GM06990 (cell line): ENCODE measurements at regions not wholly inside any gene's neighbourhood (a gene's known extent, or its start where the extent isn't known, plus 50 kb on each side); places are given as distances from the start of the nearest gene placed in this dataset.

Experiments
- DNase-seq: peaks from one replicate; pipeline ENCODE4 v3.0.0-alpha.2; 2011; ENCODE audit not compliant: insufficient read length; ENCODE audit errors: extremely low read depth
- H3K27me3 ChIP-seq: replicated peaks from 2 replicates; pipeline ENCODE4 v1.6.0; 2011; ENCODE audit warnings: low read length; ENCODE audit not compliant: control insufficient read depth, insufficient read depth
- H3K36me3 ChIP-seq: 2 replicates; pipeline ENCODE4 v1.5.1; 2011; ENCODE audit warnings: low read length; ENCODE audit not compliant: control insufficient read depth, insufficient read depth
- H3K4me3 ChIP-seq: replicated peaks from 2 replicates; pipeline ENCODE4 v1.5.1; 2011; ENCODE audit warnings: low read depth, mild to moderate bottlenecking, control low read depth, low read length
- TF ChIP-seq, protein P1 (sequence below): IDR thresholded peaks from 2 replicates; pipeline ENCODE4 v1.5.1; 2011; ENCODE audit warnings: low read length, control low read depth, mild to moderate bottlenecking, inconsistent platforms; ENCODE audit not compliant: insufficient read depth, poor library complexity, severe bottlenecking

DNA sequence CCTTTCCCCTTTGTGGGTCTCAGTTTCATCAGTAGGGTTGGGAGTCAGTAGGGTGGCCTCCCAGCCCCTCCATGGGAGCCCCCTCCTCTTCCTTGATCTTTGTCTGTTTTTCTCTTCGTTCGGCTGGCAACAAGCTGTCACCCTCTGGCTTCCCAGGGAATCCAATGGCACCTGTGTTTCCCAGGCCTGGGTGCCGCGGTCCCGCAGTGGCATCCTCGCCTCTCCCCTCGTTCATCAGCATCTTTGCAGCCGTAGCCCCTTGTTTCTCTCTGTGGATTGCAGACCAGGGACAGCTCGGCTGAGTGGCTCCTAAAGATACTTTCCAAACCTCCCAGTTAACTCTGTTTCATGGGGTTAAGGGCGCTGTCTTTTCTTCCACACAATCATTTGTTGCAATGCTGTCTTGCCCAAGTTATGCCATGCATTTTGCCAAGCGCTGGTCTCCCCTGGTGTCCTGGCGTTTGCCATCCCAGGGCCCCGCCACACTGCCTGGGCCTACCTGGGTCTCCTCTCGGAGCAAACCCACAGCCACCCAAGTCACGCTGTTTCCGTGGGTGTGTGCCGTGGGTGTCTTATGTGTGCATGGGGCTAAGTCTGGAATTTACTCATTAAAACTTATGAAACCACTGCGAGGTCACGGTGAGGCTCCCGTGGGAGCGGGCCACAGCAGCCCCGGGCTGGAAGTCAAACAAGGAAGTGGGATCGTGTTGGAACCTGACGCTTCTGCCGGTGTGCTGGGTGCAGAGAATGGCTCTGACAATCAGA lies 189.4 kb upstream of the SHH start:
- DNase-seq, result no peak
- TF ChIP-seq, protein P1, sequence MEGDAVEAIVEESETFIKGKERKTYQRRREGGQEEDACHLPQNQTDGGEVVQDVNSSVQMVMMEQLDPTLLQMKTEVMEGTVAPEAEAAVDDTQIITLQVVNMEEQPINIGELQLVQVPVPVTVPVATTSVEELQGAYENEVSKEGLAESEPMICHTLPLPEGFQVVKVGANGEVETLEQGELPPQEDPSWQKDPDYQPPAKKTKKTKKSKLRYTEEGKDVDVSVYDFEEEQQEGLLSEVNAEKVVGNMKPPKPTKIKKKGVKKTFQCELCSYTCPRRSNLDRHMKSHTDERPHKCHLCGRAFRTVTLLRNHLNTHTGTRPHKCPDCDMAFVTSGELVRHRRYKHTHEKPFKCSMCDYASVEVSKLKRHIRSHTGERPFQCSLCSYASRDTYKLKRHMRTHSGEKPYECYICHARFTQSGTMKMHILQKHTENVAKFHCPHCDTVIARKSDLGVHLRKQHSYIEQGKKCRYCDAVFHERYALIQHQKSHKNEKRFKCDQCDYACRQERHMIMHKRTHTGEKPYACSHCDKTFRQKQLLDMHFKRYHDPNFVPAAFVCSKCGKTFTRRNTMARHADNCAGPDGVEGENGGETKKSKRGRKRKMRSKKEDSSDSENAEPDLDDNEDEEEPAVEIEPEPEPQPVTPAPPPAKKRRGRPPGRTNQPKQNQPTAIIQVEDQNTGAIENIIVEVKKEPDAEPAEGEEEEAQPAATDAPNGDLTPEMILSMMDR, result no peak
- H3K27me3 ChIP-seq, result no peaks in the 10 kb centered on the region

DNA sequence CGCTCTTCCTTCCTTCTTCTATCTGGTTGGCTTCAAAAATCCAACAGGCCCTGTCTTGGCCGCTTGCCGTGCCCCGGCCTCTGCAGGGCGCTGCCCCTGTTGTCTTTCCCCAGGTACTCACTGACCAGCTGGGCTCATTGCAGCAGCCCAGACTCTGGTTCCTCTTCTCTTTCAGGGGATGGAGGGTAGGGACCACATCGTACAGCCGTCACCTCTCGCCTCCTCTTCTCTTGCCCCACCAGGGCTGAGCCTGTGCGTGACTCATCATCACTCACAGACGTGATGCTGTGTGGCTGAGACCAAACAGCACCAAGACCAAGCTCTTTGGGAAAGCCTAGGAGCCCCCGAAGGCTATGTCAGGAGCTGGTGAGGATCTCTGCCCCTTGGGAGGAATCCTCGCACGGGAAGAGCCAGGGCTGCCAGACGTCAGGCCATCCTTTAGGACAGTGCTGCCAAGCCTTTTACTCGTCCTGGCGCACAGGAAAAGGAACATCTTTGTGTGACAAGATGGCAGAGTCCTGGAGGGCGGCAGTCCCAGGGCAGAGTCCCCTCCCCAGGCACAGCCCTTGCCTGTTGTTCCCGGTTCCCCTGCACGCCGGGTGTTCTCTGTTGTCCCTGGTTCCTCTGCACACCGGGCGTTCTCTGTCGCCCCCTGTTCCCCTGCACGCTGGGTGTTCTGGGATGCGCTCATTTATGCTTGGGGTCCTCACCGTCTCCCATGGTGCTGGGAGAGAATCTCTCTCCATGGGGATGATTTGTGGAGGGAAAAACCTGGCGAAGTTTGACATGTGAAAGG lies 188.5 kb upstream of the SHH start:
- TF ChIP-seq, protein P1, result no peak
- H3K4me3 ChIP-seq, result no peak overlapping the region
- DNase-seq, result no peak
- H3K36me3 ChIP-seq, result no peaks in the 10 kb centered on the region
- no peaks in the 10 kb centered on the region for H3K27me3 ChIP-seq

More for the DNA sequence above, 189.4 kb upstream of the SHH start:
- Histone ChIP-seq H3K4me3 (no peak overlapping the region), H3K36me3 (no peaks in the 10 kb centered on the region)

DNA sequence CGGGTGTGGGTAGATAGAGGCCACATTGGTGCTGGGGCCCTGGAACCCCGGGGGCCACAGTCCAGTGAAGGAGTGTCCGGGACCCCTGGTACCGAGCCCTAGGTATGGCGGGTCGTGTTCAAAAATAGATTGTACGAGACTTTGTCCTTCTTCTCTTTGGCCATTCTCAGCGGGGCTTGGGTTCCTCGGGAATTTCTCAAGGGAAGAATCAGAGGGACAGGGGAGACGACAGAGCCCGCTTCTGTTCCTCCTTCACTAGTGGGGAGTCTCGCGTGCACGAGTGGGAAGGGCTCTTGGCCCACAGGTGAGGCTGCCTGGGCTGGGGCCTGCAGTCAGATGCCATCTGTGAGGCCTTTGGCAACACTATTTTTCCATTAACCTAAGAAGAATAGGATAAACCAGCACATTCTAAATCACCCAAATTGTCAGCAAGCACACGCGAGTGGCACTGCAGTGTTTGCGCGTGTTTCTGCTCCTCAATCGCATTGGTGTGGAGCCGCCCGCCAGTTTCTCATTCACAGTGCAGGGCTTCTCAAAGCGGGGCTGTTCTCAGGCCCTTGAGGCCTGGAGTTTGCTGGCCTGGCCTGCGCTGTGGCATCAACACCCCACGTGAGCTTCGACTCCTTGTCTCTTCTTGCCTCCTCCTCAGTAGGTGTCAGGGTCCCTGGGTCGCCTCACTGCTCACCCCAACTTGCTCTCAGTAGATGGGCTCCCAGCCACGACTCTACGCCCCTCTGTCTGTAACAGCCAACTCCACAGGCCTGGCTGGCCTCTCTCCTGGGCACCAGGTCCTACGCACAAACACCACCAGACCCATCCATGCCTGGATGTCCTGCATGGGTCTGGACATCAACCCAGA lies 187.6 kb upstream of the SHH start:
- H3K4me3 ChIP-seq, result no peak overlapping the region
- TF ChIP-seq, protein P1, result no peak
- H3K36me3 ChIP-seq, result no peaks in the 10 kb centered on the region
- no peaks in the 10 kb centered on the region for H3K27me3 ChIP-seq
- DNase-seq, result no peak

DNA sequence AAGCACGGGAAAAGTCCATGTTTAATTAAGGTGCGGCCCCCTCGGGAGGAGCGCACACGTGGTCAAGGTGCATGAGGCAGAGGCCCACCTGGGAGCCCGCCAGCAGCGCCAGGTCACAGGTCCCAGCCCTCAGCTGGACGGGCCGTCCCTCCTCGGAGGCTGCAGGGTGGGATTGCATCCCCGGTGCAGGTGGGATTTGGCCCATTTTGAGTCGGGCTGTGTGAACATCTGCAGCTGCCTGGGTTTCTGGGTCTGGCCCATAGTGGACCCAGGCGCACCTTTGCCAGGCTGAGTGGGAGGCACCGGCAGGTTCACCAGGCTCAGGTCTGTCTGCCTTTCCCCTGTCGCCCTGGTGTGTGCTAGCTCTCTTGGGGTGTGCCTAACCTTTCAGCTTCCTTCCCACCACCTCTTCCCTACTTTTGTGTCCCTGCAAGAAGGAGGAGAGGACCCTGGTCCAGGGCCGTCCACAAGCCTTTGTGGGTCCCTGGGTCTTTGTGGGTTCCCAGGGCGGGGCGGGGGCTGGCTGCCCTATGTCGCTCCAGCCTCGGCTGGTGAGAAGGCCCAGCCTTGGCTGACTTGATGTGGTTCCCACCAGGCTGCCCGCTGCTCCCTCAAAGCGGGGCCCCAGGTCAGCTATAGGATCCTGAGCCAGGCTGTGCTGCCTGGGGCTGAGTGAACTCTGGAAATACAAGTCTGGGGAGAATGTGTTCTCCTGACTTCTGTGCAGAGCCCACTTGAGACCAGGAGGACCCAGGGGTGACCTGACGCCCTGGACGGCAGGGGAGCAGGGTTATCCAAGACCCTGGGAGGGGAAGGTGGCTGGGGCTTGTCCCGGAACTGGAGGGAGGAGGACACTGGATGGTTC lies 186.7 kb upstream of the SHH start:
- Histone ChIP-seq H3K36me3 (no peaks in the 10 kb centered on the region), H3K4me3 (no peak overlapping the region), H3K27me3 (no peaks in the 10 kb centered on the region)
- TF ChIP-seq, protein P1, result no peak
- DNase-seq, result no peak

DNA sequence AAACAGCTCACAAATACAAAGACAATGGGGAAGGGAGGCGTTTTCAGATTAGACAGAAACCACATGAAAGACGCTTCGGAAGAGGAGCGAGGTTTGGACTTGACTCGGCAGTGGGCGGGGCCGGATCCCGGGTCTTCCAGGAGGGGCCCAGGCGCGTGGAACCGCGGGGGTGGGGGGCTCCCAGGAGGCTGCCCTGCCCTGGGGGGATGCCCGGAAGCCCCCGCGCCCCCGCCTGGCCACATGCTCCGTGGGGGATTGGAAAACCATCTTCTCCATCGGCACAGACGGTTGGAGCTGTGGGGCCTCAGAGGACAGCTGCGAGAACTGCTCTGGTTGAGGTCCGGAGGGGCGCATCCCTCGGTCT lies 186.0 kb upstream of the SHH start:
- Histone ChIP-seq H3K36me3 (no peaks in the 10 kb centered on the region), H3K27me3 (no peaks in the 10 kb centered on the region; the same call in 1 of the 2 replicates), H3K4me3 (no peak overlapping the region)
- no peak for DNase-seq
- TF ChIP-seq, protein P1, result no peak
